H9 (cell line): ENCODE measurements at regions not wholly inside any gene's neighbourhood (a gene's known extent, or its start where the extent isn't known, plus 50 kb on each side); places are given as distances from the start of the nearest gene placed in this dataset.

Source experiments
- DNase-seq: peaks from one replicate; pipeline ENCODE4 v3.0.0-alpha.2; 2017
- H2AFZ ChIP-seq: one replicate; pipeline ENCODE4 v1.6.1; 2013; ENCODE audit warnings: mild to moderate bottlenecking, low read length, control low read depth, moderate library complexity
- H2AK5ac ChIP-seq: 2 replicates; pipeline ENCODE4 v1.6.1; 2013; ENCODE audit warnings: low read length, control low read depth, mixed read lengths; ENCODE audit not compliant: insufficient read length
- H2BK120ac ChIP-seq: one replicate; pipeline ENCODE4 v1.6.1; 2013; ENCODE audit warnings: low read depth, mild to moderate bottlenecking, low read length, control low read depth, inconsistent platforms; ENCODE audit not compliant: poor library complexity, severe bottlenecking
- H2BK12ac ChIP-seq: 2 replicates; pipeline ENCODE4 v1.6.1; 2013; ENCODE audit warnings: low read length, control low read depth, mixed read lengths, low read depth; ENCODE audit not compliant: insufficient read length
- H2BK15ac ChIP-seq: 2 replicates; pipeline ENCODE4 v1.6.1; 2013; ENCODE audit warnings: low read depth, low read length, control low read depth
- H2BK20ac ChIP-seq: one replicate; pipeline ENCODE4 v1.6.1; 2013; ENCODE audit warnings: low read depth, mild to moderate bottlenecking, low read length, control low read depth, inconsistent platforms; ENCODE audit not compliant: poor library complexity, severe bottlenecking
- H2BK5ac ChIP-seq: 2 replicates; pipeline ENCODE4 v1.6.1; 2013; ENCODE audit warnings: low read length, control low read depth, mixed read lengths; ENCODE audit not compliant: insufficient read length
- H3K14ac ChIP-seq: 2 replicates; pipeline ENCODE4 v1.6.1; 2013; ENCODE audit warnings: low read length, control low read depth; ENCODE audit not compliant: insufficient read depth
- H3K18ac ChIP-seq: 2 replicates; pipeline ENCODE4 v1.6.1; 2013; ENCODE audit warnings: low read depth, mild to moderate bottlenecking, mixed read lengths, low read length, control low read depth; ENCODE audit not compliant: insufficient read length
- H3K23ac ChIP-seq: 2 replicates; pipeline ENCODE4 v1.6.1; 2013; ENCODE audit warnings: low read length, control low read depth, mixed read lengths, low read depth; ENCODE audit not compliant: insufficient read length
- H3K23me2 ChIP-seq: 2 replicates; pipeline ENCODE4 v1.6.1; 2013; ENCODE audit warnings: low read depth, mild to moderate bottlenecking, mixed read lengths, low read length, control low read depth; ENCODE audit not compliant: insufficient read length, poor library complexity, severe bottlenecking
- H3K27ac ChIP-seq: 2 replicates; pipeline ENCODE4 v1.5.1; 2013; ENCODE audit warnings: low read length, control low read depth, mixed read lengths, low read depth; ENCODE audit not compliant: insufficient read length
- H3K27me3 ChIP-seq: 2 replicates; pipeline ENCODE4 v1.6.1; 2013; ENCODE audit warnings: low read length, control low read depth, inconsistent platforms; ENCODE audit not compliant: insufficient read depth
- H3K4ac ChIP-seq: 2 replicates; pipeline ENCODE4 v1.6.1; 2013; ENCODE audit warnings: low read depth, mild to moderate bottlenecking, control low read depth, inconsistent platforms, low read length, moderate library complexity
- H3K4me1 ChIP-seq: 2 replicates; pipeline ENCODE4 v1.6.1; 2013; ENCODE audit warnings: low read length, control low read depth, inconsistent platforms; ENCODE audit not compliant: insufficient read depth
- H3K4me2 ChIP-seq: 2 replicates; pipeline ENCODE4 v1.6.1; 2013; ENCODE audit warnings: low read length, control low read depth, mixed read lengths; ENCODE audit not compliant: insufficient read length, insufficient read depth
- H3K56ac ChIP-seq: 2 replicates; pipeline ENCODE4 v1.6.1; 2013; ENCODE audit warnings: low read depth, mild to moderate bottlenecking, mixed read lengths, low read length, control low read depth; ENCODE audit not compliant: insufficient read length
- H3K79me1 ChIP-seq: 2 replicates; pipeline ENCODE4 v1.6.1; 2013; ENCODE audit warnings: low read depth, mild to moderate bottlenecking, moderate library complexity, low read length, control low read depth, inconsistent platforms; ENCODE audit not compliant: insufficient read depth, poor library complexity, severe bottlenecking
- H3K79me2 ChIP-seq: 2 replicates; pipeline ENCODE4 v1.6.1; 2013; ENCODE audit warnings: low read length, control low read depth, inconsistent platforms; ENCODE audit not compliant: insufficient read depth
- H3K9ac ChIP-seq: 2 replicates; pipeline ENCODE4 v1.6.1; 2013; ENCODE audit warnings: low read length, control low read depth, mixed read lengths; ENCODE audit not compliant: insufficient read length; ENCODE audit errors: extremely low read depth
- H3K9me3 ChIP-seq: one replicate; pipeline ENCODE4 v1.6.1; 2013; ENCODE audit warnings: low read depth, low read length, inconsistent platforms; ENCODE audit not compliant: control insufficient read depth
- H3T11ph ChIP-seq: one replicate; pipeline ENCODE4 v1.6.1; 2013; ENCODE audit warnings: mild to moderate bottlenecking, low read length, control low read depth, inconsistent platforms
- H4K20me1 ChIP-seq: one replicate; pipeline ENCODE4 v1.6.1; 2013; ENCODE audit not compliant: control insufficient read depth, insufficient read length, insufficient read depth
- H4K5ac ChIP-seq: 2 replicates; pipeline ENCODE4 v1.6.1; 2013; ENCODE audit warnings: low read depth, mild to moderate bottlenecking, mixed read lengths, low read length, control low read depth; ENCODE audit not compliant: insufficient read length
- H4K8ac ChIP-seq: replicated peaks from 2 replicates; pipeline ENCODE4 v1.6.1; 2013; ENCODE audit warnings: low read length, control low read depth, mixed read lengths, low read depth; ENCODE audit not compliant: insufficient read length
- H4K91ac ChIP-seq: 2 replicates; pipeline ENCODE4 v1.6.1; 2013; ENCODE audit warnings: low read depth, mild to moderate bottlenecking, moderate library complexity, mixed read lengths, low read length, control low read depth; ENCODE audit not compliant: insufficient read length
- H3K27ac Mint-ChIP-seq, 3 experiments: 2 replicates in 2 of 3; 3 replicates in 1 of 3; pipeline ENCODE4 v1.8.0; 2020 to 2021; ENCODE audit warnings: mixed read lengths in 3 of 3, mild to moderate bottlenecking in 1 of 3, moderate library complexity in 1 of 3
- H3K27me3 Mint-ChIP-seq: 2 replicates; pipeline ENCODE4 v1.8.0; 2021; ENCODE audit warnings: low read depth, mild to moderate bottlenecking, moderate library complexity, mixed read lengths
- H3K36me3 Mint-ChIP-seq, 3 experiments: 2 replicates in 2 of 3; 3 replicates in 1 of 3; pipeline ENCODE4 v1.8.0; 2020 to 2021; ENCODE audit warnings: low read depth in 3 of 3, mixed read lengths in 3 of 3; ENCODE audit not compliant: insufficient read depth in 1 of 3
- H3K4me1 Mint-ChIP-seq, 2 experiments: 2 replicates each; pipeline ENCODE4 v1.8.0; 2020; ENCODE audit warnings: mixed read lengths in 2 of 2
- H3K4me3 Mint-ChIP-seq, 2 experiments: 2 replicates in 1 of 2; 3 replicates in 1 of 2; pipeline ENCODE4 v1.8.0; 2020 to 2021; ENCODE audit warnings: mild to moderate bottlenecking in 2 of 2, mixed read lengths in 2 of 2, moderate library complexity in 1 of 2
- H3K9me3 Mint-ChIP-seq, 2 experiments: 2 replicates in 1 of 2; 3 replicates in 1 of 2; pipeline ENCODE4 v1.8.0; 2020; ENCODE audit warnings: mild to moderate bottlenecking in 2 of 2, mixed read lengths in 2 of 2, moderate library complexity in 1 of 2
- WGBS: extraction: QIAGEN DNeasy Blood & Tissue Kit; methylation state at CpG from one replicate; pipeline ENCODE4 v1.1.7; 2013; ENCODE audit warnings: missing lambda C conversion rate, low lambda C conversion rate, mixed read lengths; ENCODE audit not compliant: insufficient read length; ENCODE audit errors: extremely low coverage; 5-methylcytosine and 5-hydroxymethylcytosine counted together
- TF ChIP-seq, protein P1 (sequence below): fragments of 200-600 bp; sonication (generic); conservative IDR thresholded peaks from 3 replicates; pipeline ENCODE4 v1.8.0; 2021; ENCODE audit warnings: antibody characterized with exemption, mild to moderate bottlenecking

DNA sequence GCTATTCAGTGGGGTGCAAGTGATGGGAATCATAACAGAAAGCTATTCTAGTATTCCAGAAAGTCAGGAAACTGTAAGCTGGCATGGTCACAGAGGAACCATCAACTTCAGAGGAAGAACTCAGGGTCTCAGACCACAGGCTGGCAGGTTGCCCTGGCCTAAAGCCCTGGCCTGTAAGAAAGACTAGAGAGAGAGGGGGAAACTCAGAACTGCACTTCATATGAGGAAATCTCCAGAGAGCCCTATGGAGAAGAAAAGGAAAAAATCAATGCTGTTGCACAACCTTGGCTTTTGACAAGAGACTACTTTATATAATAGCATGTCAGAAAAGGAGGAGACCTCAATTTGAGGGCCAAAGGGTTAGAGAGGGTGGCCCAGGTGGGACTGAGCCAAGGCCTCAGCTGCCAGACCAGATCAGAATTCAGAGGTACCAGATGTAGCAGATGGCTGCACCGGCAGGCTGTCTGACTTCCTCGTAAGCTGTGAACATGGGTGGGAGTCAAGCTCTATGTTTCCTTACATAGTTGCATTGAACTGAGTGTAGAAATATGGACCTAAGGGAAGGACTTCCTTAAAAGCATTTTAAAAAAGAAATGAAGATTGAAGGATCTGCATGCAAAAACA lies 333.8 kb downstream of the PDCD6IP start:
- Histone ChIP-seq H3K79me2 (no peaks in the 10 kb centered on the region), H2AK5ac (no peak overlapping the region), H2BK5ac (no peak overlapping the region), H3K4me1 (no peaks in the 10 kb centered on the region), H4K8ac (no peak overlapping the region), H3K9ac (no peak overlapping the region), H3K4ac (no peak overlapping the region), H2BK120ac (no peak overlapping the region), H4K20me1 (no peaks in the 10 kb centered on the region), H3K56ac (no peak overlapping the region), H3K4me2 (no peak overlapping the region), H3K23me2 (no peaks in the 10 kb centered on the region), H2BK12ac (no peak overlapping the region), H2BK15ac (no peak overlapping the region), H3K27me3 (no peaks in the 10 kb centered on the region), H3K79me1 (no peaks in the 10 kb centered on the region), H2BK20ac (no peak overlapping the region), H3K27ac (no peak overlapping the region), H3T11ph (no peak overlapping the region), H4K5ac (no peak overlapping the region), H3K23ac (no peak overlapping the region), H3K18ac (no peak overlapping the region), H4K91ac (no peak overlapping the region), H2AFZ (no peak overlapping the region), H3K14ac (no peak overlapping the region), H3K9me3 (no peaks in the 10 kb centered on the region)
- Mint-ChIP-seq H3K4me3 (no peak overlapping the region), H3K4me1 (no peaks in the 10 kb centered on the region), H3K9me3 (peaks cover 4 to 9% of the 10 kb centered on the region in 2 experiments; a peak in 3 of 5 replicates), H3K36me3 (peaks cover 0 to 9% (median 0%) of the 10 kb centered on the region in 3 experiments; a peak in 1 of 7 replicates), H3K27me3 (no peaks in the 10 kb centered on the region), H3K27ac (no peak overlapping the region)
- DNase-seq: no peak
- TF ChIP-seq, protein P1, sequence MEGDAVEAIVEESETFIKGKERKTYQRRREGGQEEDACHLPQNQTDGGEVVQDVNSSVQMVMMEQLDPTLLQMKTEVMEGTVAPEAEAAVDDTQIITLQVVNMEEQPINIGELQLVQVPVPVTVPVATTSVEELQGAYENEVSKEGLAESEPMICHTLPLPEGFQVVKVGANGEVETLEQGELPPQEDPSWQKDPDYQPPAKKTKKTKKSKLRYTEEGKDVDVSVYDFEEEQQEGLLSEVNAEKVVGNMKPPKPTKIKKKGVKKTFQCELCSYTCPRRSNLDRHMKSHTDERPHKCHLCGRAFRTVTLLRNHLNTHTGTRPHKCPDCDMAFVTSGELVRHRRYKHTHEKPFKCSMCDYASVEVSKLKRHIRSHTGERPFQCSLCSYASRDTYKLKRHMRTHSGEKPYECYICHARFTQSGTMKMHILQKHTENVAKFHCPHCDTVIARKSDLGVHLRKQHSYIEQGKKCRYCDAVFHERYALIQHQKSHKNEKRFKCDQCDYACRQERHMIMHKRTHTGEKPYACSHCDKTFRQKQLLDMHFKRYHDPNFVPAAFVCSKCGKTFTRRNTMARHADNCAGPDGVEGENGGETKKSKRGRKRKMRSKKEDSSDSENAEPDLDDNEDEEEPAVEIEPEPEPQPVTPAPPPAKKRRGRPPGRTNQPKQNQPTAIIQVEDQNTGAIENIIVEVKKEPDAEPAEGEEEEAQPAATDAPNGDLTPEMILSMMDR: no peak
- no CpG with 5 or more reads among the region's 2 CpGs for WGBS
